ENCODE measurements at regions not wholly inside any gene's neighbourhood (a gene's known extent, or its start where the extent isn't known, plus 50 kb on each side); places are given as distances from the start of the nearest gene placed in this dataset.

DNA sequence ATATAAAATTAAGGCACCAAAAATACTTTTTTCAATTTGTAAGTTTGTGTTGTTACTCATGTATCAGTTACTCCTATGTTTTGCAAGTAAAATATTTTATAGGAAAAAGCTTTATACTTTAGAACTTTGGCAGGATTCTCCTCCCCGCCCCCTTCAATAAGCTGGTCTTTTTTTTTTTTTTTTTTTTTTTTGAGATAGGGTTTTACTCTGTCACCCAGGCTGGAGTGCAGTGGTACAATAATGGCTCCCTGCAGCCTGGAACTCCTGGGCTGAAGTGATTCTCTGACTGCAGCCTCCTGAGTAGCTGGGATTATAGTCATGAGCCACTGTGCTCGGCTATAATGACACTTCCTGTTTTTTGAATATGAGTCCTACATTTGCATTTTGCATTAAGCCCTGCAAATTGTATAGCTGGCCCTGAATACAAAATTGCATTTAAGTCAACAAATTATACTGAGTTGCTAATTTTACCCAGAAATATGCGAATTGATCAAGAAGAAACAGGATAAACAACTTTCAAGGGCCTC, 192.9 kb downstream of the PIK3R1 start:
- DNase-seq, result peak; percentile 51

DNA sequence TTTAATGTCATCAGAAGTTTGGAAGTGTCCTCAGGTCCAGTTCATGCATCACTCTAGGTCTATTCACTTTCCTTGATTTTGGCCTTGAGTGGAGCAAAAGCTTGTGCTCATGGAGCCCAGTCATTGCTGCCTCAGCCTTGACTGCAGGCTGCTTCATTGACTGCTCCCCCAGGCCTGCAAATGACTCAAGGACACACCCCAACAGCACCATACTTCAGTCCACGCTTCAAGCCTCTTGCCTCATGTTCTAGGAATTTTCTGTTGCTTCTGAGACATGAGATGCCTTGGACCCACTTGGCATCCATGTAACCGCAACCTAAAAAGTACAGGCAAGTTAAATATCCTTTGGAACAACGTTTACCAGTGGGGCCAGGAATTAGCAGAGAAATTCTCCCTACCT, 193.7 kb downstream of the PIK3R1 start:
- no peak for DNase-seq

GRCh38 chr5:68411161-68411560, 195.6 kb downstream of the PIK3R1 start:
- DNase-seq, result no peak

DNA sequence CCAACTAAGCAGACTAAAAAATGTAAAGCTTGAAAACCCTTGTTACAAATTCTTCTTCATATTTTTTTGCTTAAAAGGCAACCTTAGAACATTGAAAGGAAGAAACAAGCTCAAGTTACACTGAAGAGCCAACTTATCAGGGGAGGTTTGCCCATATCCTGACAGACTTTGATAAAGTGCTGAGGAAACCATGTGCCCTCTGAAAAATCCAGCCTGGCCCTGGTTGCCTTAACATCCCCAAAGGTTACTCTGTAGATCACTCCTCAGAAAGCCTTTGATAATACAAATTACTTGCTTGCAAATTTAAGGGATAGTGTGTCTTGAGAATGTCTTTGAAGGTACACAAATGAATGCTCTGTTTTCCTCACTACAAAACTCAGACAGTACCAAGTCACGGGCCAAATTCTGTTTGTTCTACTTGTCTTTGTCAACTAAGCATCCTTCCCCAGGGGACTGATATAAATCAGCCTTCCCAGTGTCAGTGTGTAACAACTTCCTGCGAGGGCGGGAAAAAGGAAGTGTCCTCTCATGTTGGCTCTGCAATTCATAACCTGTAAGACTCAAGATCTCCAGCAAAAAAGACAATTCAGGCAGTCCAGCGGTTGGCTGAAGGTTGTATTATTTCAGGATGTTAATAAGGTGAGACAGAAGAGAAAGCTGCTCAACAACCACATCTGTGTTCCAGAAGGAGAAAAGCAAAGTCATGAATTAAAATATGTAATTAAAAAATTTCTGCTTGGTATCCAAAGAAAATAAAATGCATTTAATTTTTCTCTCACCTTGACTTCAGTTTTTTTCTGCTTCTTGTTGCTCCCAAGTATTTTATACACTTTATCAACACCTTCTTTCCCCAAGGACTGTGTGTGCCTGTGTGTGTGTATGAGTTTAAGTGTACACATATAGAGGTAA, 199.9 kb downstream of the PIK3R1 start:
- peak; percentile 72 for DNase-seq

- no peak for DNase-seq
Measured at GRCh38 chr5:68416714-68417113, 201.2 kb downstream of the PIK3R1 start.

DNA sequence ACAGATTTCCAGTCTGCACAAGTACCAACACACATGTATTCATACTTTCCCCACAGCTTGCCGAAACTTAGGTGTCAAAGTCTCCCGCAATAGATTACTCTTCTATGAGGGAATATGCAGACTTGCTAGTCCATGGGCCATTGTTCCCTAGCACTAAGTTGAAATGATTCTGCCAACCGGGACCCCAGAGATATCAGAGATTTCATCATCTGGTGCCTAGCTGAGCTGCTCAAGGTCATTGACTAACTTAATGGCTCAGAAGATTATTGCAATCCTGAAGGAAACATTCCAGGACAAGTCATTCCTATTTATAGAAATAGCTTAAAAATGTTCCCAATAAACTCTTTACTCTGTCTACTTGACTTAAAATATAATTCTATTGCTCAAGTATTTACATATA, 202.6 kb downstream of the PIK3R1 start:
- DNase-seq, result no peak

DNA sequence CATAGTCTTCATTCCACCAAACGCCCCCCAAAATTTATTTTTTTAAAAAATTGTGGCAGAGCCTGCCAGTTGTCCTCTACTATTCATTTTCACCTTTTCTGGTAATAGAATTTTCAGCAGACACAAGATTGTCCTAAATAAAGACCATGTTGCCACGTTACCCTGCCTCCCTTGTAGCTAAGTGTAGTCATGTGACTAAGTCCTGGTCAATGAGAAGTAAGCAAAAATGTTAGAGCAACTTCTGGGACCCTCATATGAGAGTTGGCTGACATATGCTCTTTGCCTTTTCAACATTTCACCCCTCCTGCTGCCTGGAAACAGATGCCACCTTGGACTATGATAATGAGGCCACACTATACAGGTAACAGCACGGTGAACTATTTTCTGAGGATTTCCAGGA, 203.1 kb downstream of the PIK3R1 start:
- no peak for DNase-seq

- DNase-seq, result no peak
Measured at GRCh38 chr5:68419081-68419636, 203.6 kb downstream of the PIK3R1 start.

GRCh38 chr5:68419637-68420452, 204.3 kb downstream of the PIK3R1 start:
- peak; percentile 62 for DNase-seq

DNA sequence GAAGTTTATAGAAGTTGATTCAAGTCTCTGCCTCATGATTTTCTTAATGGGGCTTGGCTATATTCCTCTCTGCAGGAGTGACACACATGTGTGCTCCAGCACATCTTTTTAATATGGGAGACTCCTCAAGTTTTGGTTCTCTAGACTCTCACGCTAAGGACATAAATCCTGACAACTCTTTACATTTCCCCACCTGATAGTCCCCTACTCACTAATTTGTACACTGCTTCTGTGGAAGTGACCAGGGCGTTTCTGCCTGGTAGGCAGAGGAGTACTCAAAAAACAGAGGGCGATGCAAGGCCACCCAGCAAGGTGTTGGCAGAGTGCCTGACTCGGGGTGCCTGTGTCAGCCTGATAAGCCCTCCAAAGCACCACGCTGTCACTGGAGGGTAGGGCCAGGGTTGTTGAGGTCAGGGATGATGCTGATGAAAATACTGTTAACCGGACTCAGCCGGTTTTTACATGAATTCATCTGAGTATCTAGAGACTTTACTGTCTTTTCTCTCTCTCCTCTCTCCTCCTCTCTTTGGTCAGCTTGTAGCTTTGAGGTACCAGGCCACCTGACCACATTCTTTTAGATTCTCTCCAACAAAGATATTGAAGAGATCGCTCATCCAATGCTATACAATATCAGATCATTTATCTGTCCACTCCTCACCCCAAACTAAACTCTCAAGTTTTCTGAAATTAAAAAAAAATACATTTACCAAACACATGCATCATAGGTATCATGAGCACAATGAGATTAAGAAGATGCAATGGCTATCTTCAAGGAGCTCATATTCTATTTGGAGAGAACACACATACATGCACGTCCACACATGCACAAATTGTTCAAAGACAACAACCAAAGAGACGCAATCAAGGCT, 205.2 kb downstream of the PIK3R1 start:
- peak; percentile 98 for DNase-seq

GRCh38 chr5:68421485-68422220, 206.1 kb downstream of the PIK3R1 start:
- DNase-seq, result no peak

- DNase-seq, result peak; percentile 43
Measured at GRCh38 chr5:68423154-68423811, 207.7 kb downstream of the PIK3R1 start.

GRCh38 chr5:68424799-68425537, 209.4 kb downstream of the PIK3R1 start:
- DNase-seq, result peak; percentile 79

- DNase-seq, result no peak
Measured at GRCh38 chr5:68426586-68426985, 211.0 kb downstream of the PIK3R1 start.

DNA sequence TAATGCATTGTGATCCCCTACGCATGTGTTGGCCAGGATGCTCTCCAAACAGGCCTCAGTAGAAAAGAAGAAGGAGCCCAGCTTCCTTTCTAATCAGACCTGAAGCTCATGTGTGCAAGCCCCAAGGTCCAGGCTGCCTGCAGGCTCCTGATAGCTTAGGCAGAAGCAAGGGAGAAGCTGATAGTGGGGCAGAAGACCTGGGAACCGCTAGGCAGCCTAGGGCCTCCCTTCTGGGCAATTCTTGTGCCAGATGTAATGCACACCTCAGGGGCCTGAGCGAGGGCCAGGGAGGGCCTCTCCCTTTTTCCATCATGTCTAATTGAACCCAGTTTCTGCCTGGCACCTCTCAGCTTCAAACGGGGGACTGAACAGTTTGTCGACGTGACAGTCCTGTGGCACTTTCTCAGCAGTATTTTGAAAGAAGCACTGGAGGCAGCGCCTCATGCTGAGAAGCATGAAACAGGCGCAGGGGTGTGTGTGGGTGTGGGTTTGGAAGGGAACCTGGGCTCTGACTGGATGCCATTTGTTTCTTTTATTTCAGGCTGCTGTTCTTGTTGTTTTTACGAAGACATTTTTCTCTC, 212.8 kb downstream of the PIK3R1 start:
- peak; percentile 92 for DNase-seq

DNA sequence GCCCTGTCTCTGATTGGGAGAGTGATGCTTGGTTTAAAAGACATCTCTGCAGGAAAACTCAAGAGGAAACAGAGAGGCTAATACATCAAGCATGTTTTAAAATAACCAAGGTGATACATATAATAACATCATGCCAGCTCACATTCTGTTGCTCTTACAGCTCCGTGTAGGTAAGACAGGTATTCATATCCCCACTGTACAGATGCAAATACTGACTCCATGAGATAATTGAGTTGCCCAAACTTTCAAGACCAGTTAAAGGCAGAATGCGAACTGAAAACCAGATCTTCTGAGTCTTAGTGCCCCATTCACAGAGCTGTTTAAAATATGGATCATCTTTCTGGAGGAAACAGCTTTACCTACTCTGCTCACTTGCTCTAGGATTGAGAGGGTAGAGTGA, 214.0 kb downstream of the PIK3R1 start:
- no peak for DNase-seq

DNA sequence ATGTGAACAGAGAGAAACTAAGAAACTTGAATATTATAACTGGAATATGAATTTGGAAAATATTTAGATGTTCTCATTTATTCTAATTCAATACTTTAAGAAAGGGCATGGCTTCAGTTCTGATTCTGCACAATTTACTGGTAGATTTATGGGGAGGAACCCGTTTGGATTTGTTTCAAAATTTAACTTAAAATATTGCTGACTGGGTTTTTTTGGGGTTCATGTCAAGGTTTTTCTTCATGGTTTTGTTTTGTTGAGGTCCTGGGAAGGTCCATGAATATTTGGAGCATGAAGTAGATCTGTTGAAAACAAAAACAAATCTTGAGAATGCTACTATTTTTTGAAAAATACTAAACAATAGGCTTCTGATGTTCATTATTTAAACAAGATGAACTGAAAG, 214.7 kb downstream of the PIK3R1 start:
- no peak for DNase-seq

DNA sequence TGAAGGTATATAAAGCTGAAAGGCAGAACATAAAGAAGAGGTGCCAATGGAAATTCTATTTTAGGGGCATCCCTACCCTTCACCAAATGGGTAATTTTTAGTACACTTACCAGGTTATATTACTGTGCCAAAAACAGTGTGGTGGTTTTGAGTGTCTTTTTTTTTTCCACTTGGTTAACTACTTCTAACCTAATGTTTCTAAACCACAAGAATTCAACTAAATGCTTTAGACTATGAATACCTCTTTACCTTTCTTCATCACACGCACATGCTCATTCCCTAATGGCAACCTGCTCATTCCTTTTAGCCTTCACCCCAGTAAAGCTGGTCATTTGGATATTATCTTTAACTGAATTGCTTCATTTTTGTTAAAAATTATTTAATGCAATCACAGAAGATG, 215.6 kb downstream of the PIK3R1 start:
- DNase-seq, result no peak

GRCh38 chr5:68431601-68432337, 216.2 kb downstream of the PIK3R1 start:
- peak; percentile 9 for DNase-seq
